GM12878 (cell line): ENCODE measurements at regions not wholly inside any gene's neighbourhood (a gene's known extent, or its start where the extent isn't known, plus 50 kb on each side); places are given as distances from the start of the nearest gene placed in this dataset.

Experiments used
- ATAC-seq: fragments of 200-7000 bp; cut with Tn5 transposase; 3 replicates; pipeline ENCODE4 v1.9.1; 2020; ENCODE audit warnings: mild to moderate bottlenecking, moderate library complexity
- BruUV-seq: library from RNA; stranded (reverse); fragments of 400-500 nt; replicated peaks from 2 replicates; lab custom pipeline; 2021; lab: Mats Ljungman, UMichigan
- CTCF ChIA-PET: fragments of 300-600 bp; sonication (Branson Sonifier 250); formaldehyde crosslinking; extraction: SDS; loops from one replicate; lab custom pipeline; 2021; ENCODE audit warnings: inconsistent platforms; lab: Yijun Ruan, JAX
- POLR2A ChIA-PET: fragments of 350-600 bp; formaldehyde crosslinking; extraction: SDS; loops from one replicate; lab custom pipeline; 2021; ENCODE audit warnings: inconsistent platforms; lab: Charles Lee
- RAD21 ChIA-PET: fragments of 300-600 bp; sonication (Branson Sonifier 250); formaldehyde crosslinking; loops from one replicate; lab custom pipeline; 2023; ENCODE audit warnings: antibody characterized with exemption; ENCODE audit not compliant: unreplicated experiment; lab: Charles Lee
- SMC1A ChIA-PET: fragments of 300-600 bp; sonication (Branson Sonifier 250); formaldehyde crosslinking; loops from one replicate; lab custom pipeline; 2023; ENCODE audit not compliant: unreplicated experiment, uncharacterized antibody; lab: Charles Lee
- DNase-seq: peaks from one replicate; pipeline ENCODE4 v3.0.0-alpha.2; 2011; ENCODE audit warnings: low read depth, low spot score
- FAIRE-seq: peaks from 3 replicates; lab custom pipeline; 2011; peaks lifted over from hg19 to GRCh38; lab: Jason Lieb, UNC
- H2AFZ ChIP-seq: 2 replicates; pipeline ENCODE4 v1.6.0; 2011; ENCODE audit warnings: low read depth, low read length, control low read depth; ENCODE audit not compliant: control insufficient read depth
- H3K27ac ChIP-seq: 2 replicates; pipeline ENCODE4 v1.5.1; 2011; ENCODE audit warnings: control low read depth; ENCODE audit not compliant: control insufficient read depth, insufficient read depth
- H3K27me3 ChIP-seq, 2 experiments: replicated peaks in 1 of 2; 2 replicates each; pipeline versions ENCODE4 v1.6.0 to v1.6.1; 2011; ENCODE audit warnings: low read length in 1 of 2; ENCODE audit not compliant: control insufficient read depth in 2 of 2, insufficient read depth in 2 of 2
- H3K36me3 ChIP-seq, 2 experiments: 2 replicates each; pipeline ENCODE4 v1.5.1; 2011; ENCODE audit warnings: low read length in 1 of 2; ENCODE audit not compliant: control insufficient read depth in 2 of 2, insufficient read depth in 2 of 2
- H3K4me1 ChIP-seq: 2 replicates; pipeline ENCODE4 v1.6.1; 2011; ENCODE audit warnings: mild to moderate bottlenecking, low read length, moderate library complexity, mixed read lengths; ENCODE audit not compliant: control insufficient read depth, insufficient read depth
- H3K4me2 ChIP-seq: 2 replicates; pipeline ENCODE4 v1.6.0; 2011; ENCODE audit warnings: control low read depth; ENCODE audit not compliant: control insufficient read depth, insufficient read depth
- H3K4me3 ChIP-seq: fragments of 200-600 bp; sonication (generic); 2 replicates; pipeline ENCODE4 v1.5.1; 2016
- H3K79me2 ChIP-seq: 2 replicates; pipeline ENCODE4 v1.6.0; 2011; ENCODE audit warnings: low read length; ENCODE audit not compliant: control insufficient read depth, insufficient read depth
- H3K9ac ChIP-seq: 2 replicates; pipeline ENCODE4 v1.8.0; 2011; ENCODE audit warnings: low read length, control low read depth, mixed read lengths; ENCODE audit not compliant: control insufficient read depth, insufficient read depth
- H3K9me3 ChIP-seq: replicated peaks from 3 replicates; pipeline ENCODE4 v1.5.1; 2011; ENCODE audit warnings: mild to moderate bottlenecking, low read length; ENCODE audit not compliant: control insufficient read depth, insufficient read depth
- H4K20me1 ChIP-seq: 2 replicates; pipeline ENCODE4 v1.6.0; 2011; ENCODE audit not compliant: control insufficient read depth, insufficient read depth
- CREB1 ChIP-seq: IDR thresholded peaks from 2 replicates; pipeline ENCODE4 v1.6.1; 2012; ENCODE audit warnings: low read depth, mild to moderate bottlenecking, inconsistent platforms
- EP300 ChIP-seq, 2 experiments: fragments of 150-350 bp in 1 of 2; IDR thresholded peaks; 2 replicates each; pipeline ENCODE4 v1.6.1; 2011 to 2012; ENCODE audit warnings: low read depth in 2 of 2, low read length in 2 of 2, borderline replicate concordance in 1 of 2, improper control_type of control experiment in 1 of 2, inconsistent platforms in 1 of 2; ENCODE audit not compliant: control insufficient read depth in 1 of 2
- EZH2 ChIP-seq: IDR thresholded peaks from 2 replicates; pipeline ENCODE4 v1.6.1; 2012; ENCODE audit warnings: low read depth, mild to moderate bottlenecking, control low read depth, inconsistent platforms, low read length, borderline replicate concordance; ENCODE audit not compliant: control insufficient read depth
- IKZF2 ChIP-seq, 2 experiments: fragments of 450-650 bp; IDR thresholded peaks; 2 replicates each; pipeline ENCODE4 v1.6.1; 2017; ENCODE audit warnings: mild to moderate bottlenecking in 2 of 2, moderate library complexity in 2 of 2
- NFYB ChIP-seq: IDR thresholded peaks from 2 replicates; pipeline ENCODE4 v1.6.1; 2011; ENCODE audit warnings: low read depth, mild to moderate bottlenecking, low read length, improper control_type of control experiment, moderate library complexity; ENCODE audit not compliant: insufficient read depth
- NR2C1 ChIP-seq: fragments of 450-650 bp; IDR thresholded peaks from 2 replicates; pipeline ENCODE4 v1.6.1; 2017; ENCODE audit warnings: antibody characterized with exemption, mild to moderate bottlenecking, moderate library complexity
- NR2C2 ChIP-seq: IDR thresholded peaks from 2 replicates; pipeline ENCODE4 v1.6.1; 2011; ENCODE audit warnings: borderline replicate concordance, low read depth; ENCODE audit not compliant: control insufficient read depth, insufficient read length
- NRF1 ChIP-seq: conservative IDR thresholded peaks from 2 replicates; pipeline ENCODE4 v1.6.1; 2011; ENCODE audit warnings: mild to moderate bottlenecking, low read depth, low read length, improper control_type of control experiment
- RAD21 ChIP-seq: IDR thresholded peaks from 2 replicates; pipeline ENCODE4 v1.6.1; 2011; ENCODE audit warnings: mild to moderate bottlenecking, low read depth, low read length, moderate library complexity; ENCODE audit not compliant: insufficient read depth
- SREBF1 ChIP-seq: IDR thresholded peaks from 2 replicates; pipeline ENCODE4 v1.6.1; 2012; ENCODE audit warnings: mild to moderate bottlenecking, low read length
- SRF ChIP-seq, 2 experiments: IDR thresholded peaks; 2 replicates each; pipeline ENCODE4 v1.6.1; 2011; ENCODE audit warnings: low read depth in 2 of 2, low read length in 2 of 2, mild to moderate bottlenecking in 1 of 2, moderate library complexity in 1 of 2
- TARDBP ChIP-seq: IDR thresholded peaks from 2 replicates; pipeline ENCODE4 v1.6.1; 2016; ENCODE audit warnings: borderline replicate concordance
- TCF7 ChIP-seq: IDR thresholded peaks from 2 replicates; pipeline ENCODE4 v1.6.1; 2014; ENCODE audit warnings: antibody characterized with exemption, borderline replicate concordance
- ZNF217 ChIP-seq: fragments of 450-650 bp; IDR thresholded peaks from 2 replicates; pipeline ENCODE4 v1.6.1; 2017; ENCODE audit warnings: antibody characterized with exemption, mild to moderate bottlenecking
- WGBS: methylation state at CpG from one replicate; pipeline ENCODE4 v1.1.6; 2016; ENCODE audit warnings: low lambda C conversion rate; ENCODE audit not compliant: insufficient replicate concordance, insufficient coverage; ENCODE audit errors: missing lambda C conversion rate; 5-methylcytosine and 5-hydroxymethylcytosine counted together
- in situ Hi-C: fragments of 300-500 bp; cut with MboI; formaldehyde crosslinking; loops from 9 replicates; pipeline ENCODE4 v1.14.3; 2018; ENCODE audit warnings: mixed read lengths
- intact Hi-C: fragments of 100-400 bp; cut with micrococcal nuclease; formaldehyde crosslinking; loops from one replicate; pipeline ENCODE4 v1.14.2; 2022; ENCODE audit not compliant: unreplicated experiment
- TF ChIP-seq, protein P1 (sequence below): fragments of 450-650 bp; IDR thresholded peaks from 2 replicates; pipeline ENCODE4 v1.6.1; 2018; ENCODE audit warnings: mild to moderate bottlenecking, low read depth, moderate library complexity; ENCODE audit not compliant: partially characterized antibody
- TF ChIP-seq, protein P2 (sequence below): fragments of 450-650 bp; IDR thresholded peaks from 2 replicates; pipeline ENCODE4 v1.6.1; 2017; ENCODE audit warnings: low read depth, mild to moderate bottlenecking, moderate library complexity
- TF ChIP-seq, protein P3 (sequence below): IDR thresholded peaks from 2 replicates; pipeline ENCODE4 v1.6.1; 2012; ENCODE audit warnings: low read length, inconsistent platforms
- TF ChIP-seq, protein P4 (sequence below): IDR thresholded peaks from 2 replicates; pipeline ENCODE4 v1.6.1; 2011; ENCODE audit warnings: borderline replicate concordance, low read depth, mild to moderate bottlenecking, moderate library complexity, mixed read lengths, low read length; ENCODE audit not compliant: insufficient read depth; ENCODE audit errors: extremely low read length

DNA sequence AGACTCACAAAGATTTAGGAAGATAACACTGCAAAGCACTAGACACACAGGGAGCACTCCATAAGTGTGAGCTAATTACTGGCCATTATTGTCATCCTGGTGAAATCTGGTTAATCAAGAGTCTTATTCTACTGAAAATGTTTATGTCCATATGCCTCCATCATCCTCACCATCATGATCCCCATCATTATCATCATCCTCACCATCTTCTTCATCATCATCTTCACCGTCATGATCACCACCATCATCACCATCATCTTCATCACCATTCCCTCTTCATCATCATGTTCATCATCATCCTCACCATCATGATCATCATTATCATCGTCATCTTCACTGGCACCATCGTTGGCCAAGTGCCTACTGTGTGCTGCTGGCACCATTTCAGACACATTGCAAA, 76.3 kb upstream of the CARD11 start:
- H3K27ac ChIP-seq: no peak overlapping the region
- CTCF ChIA-PET: interaction anchor here (1.1 kb wide), 1 partner anchor 55 kb away, joined by 3 read pairs; no protein-coding TSS in a partner anchor
- TF ChIP-seq RAD21 (no peak), CREB1 (no peak), NR2C2 (no peak), EZH2 (no peak), SREBF1 (no peak), IKZF2 (IDR thresholded peaks at IDR 0.05) (no peak), NR2C1 (no peak), TCF7 (no peak), EP300 (IDR thresholded peaks at IDR 0.05; ENCODE audit: borderline replicate concordance in 1 of 2, control insufficient read depth in 1 of 2, low read depth in 2 of 2, low read length in 2 of 2) (no peak), SRF (IDR thresholded peaks at IDR 0.05; ENCODE audit: low read depth in 2 of 2, low read length in 2 of 2) (no peak), TARDBP (no peak), NFYB (no peak), NRF1 (no peak), ZNF217 (no peak)
- TF ChIP-seq, protein P1, sequence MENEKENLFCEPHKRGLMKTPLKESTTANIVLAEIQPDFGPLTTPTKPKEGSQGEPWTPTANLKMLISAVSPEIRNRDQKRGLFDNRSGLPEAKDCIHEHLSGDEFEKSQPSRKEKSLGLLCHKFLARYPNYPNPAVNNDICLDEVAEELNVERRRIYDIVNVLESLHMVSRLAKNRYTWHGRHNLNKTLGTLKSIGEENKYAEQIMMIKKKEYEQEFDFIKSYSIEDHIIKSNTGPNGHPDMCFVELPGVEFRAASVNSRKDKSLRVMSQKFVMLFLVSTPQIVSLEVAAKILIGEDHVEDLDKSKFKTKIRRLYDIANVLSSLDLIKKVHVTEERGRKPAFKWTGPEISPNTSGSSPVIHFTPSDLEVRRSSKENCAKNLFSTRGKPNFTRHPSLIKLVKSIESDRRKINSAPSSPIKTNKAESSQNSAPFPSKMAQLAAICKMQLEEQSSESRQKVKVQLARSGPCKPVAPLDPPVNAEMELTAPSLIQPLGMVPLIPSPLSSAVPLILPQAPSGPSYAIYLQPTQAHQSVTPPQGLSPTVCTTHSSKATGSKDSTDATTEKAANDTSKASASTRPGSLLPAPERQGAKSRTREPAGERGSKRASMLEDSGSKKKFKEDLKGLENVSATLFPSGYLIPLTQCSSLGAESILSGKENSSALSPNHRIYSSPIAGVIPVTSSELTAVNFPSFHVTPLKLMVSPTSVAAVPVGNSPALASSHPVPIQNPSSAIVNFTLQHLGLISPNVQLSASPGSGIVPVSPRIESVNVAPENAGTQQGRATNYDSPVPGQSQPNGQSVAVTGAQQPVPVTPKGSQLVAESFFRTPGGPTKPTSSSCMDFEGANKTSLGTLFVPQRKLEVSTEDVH: no peak
- TF ChIP-seq, protein P2, sequence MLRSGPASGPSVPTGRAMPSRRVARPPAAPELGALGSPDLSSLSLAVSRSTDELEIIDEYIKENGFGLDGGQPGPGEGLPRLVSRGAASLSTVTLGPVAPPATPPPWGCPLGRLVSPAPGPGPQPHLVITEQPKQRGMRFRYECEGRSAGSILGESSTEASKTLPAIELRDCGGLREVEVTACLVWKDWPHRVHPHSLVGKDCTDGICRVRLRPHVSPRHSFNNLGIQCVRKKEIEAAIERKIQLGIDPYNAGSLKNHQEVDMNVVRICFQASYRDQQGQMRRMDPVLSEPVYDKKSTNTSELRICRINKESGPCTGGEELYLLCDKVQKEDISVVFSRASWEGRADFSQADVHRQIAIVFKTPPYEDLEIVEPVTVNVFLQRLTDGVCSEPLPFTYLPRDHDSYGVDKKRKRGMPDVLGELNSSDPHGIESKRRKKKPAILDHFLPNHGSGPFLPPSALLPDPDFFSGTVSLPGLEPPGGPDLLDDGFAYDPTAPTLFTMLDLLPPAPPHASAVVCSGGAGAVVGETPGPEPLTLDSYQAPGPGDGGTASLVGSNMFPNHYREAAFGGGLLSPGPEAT: no peak
- TF ChIP-seq, protein P3, sequence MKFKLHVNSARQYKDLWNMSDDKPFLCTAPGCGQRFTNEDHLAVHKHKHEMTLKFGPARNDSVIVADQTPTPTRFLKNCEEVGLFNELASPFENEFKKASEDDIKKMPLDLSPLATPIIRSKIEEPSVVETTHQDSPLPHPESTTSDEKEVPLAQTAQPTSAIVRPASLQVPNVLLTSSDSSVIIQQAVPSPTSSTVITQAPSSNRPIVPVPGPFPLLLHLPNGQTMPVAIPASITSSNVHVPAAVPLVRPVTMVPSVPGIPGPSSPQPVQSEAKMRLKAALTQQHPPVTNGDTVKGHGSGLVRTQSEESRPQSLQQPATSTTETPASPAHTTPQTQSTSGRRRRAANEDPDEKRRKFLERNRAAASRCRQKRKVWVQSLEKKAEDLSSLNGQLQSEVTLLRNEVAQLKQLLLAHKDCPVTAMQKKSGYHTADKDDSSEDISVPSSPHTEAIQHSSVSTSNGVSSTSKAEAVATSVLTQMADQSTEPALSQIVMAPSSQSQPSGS: no peak
- TF ChIP-seq, protein P4, sequence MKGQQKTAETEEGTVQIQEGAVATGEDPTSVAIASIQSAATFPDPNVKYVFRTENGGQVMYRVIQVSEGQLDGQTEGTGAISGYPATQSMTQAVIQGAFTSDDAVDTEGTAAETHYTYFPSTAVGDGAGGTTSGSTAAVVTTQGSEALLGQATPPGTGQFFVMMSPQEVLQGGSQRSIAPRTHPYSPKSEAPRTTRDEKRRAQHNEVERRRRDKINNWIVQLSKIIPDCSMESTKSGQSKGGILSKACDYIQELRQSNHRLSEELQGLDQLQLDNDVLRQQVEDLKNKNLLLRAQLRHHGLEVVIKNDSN: no peak

More for the DNA sequence above, 76.3 kb upstream of the CARD11 start:
- no peaks in the 10 kb centered on the region for H4K20me1 ChIP-seq
- no peak overlapping the region for H3K4me3 ChIP-seq
- BruUV-seq: no TSS peak
- no peaks in the 10 kb centered on the region for H3K79me2 ChIP-seq
- H3K27me3 ChIP-seq: no peaks in the 10 kb centered on the region
- in situ Hi-C loops (no loop called here), intact Hi-C loops (no loop called here)
- H3K4me1 ChIP-seq: no peaks in the 10 kb centered on the region
- ATAC-seq (no peak), FAIRE-seq (no peak), DNase-seq (no peak)
- ChIA-PET SMC1A (no interaction called here), POLR2A (interaction anchor here (0.5 kb wide), 1 partner anchor 1228 kb away, joined by 4 read pairs; no protein-coding TSS in a partner anchor), RAD21 (no interaction called here)
- no peaks in the 10 kb centered on the region for H3K36me3 ChIP-seq
- 17% methylated on average over 3 of the region's 3 CpGs for WGBS
- H3K9me3 ChIP-seq: no peaks in the 10 kb centered on the region
- H2AFZ ChIP-seq: no peak overlapping the region
- H3K4me2 ChIP-seq: no peak overlapping the region
- H3K9ac ChIP-seq: no peak overlapping the region
